SK-N-SH treated with all-trans-retinoic acid at 6 μM for 48 hours (cell line): ENCODE measurements at regions not wholly inside any gene's neighbourhood (a gene's known extent, or its start where the extent isn't known, plus 50 kb on each side); places are given as distances from the start of the nearest gene placed in this dataset.

ENCODE experiments used
- ATAC-seq: fragments of 200-7000 bp; cut with Tn5 transposase; 3 replicates; pipeline ENCODE4 v1.9.1; 2020; ENCODE audit warnings: mild to moderate bottlenecking, moderate library complexity
- ARNTL ChIP-seq: fragments of 450-650 bp; formaldehyde crosslinking; IDR thresholded peaks from 2 replicates; pipeline ENCODE4 v1.5.0; 2020; ENCODE audit warnings: low read depth, mild to moderate bottlenecking, moderate library complexity, borderline replicate concordance
- BACH2 ChIP-seq: fragments of 250-450 bp; sonication (Bioruptor Pico); IDR thresholded peaks from 2 replicates; pipeline ENCODE4 v1.9.0; 2021; ENCODE audit warnings: mild to moderate bottlenecking, borderline replicate concordance
- CREB5 ChIP-seq: fragments of 250-450 bp; sonication (Bioruptor Pico); IDR thresholded peaks from 2 replicates; pipeline ENCODE4 v1.5.1; 2020; ENCODE audit warnings: low read depth, mild to moderate bottlenecking, moderate library complexity
- CSRNP3 ChIP-seq: fragments of 250-450 bp; sonication (Bioruptor Pico); IDR thresholded peaks from 2 replicates; pipeline ENCODE4 v1.5.1; 2021; ENCODE audit warnings: mild to moderate bottlenecking, moderate library complexity
- ESRRG ChIP-seq: fragments of 250-450 bp; sonication (Bioruptor Pico); IDR thresholded peaks from 2 replicates; pipeline ENCODE4 v1.6.1; 2021; ENCODE audit warnings: mild to moderate bottlenecking
- GLIS3 ChIP-seq: fragments of 250-450 bp; sonication (Bioruptor Pico); IDR thresholded peaks from 2 replicates; pipeline ENCODE4 v1.5.0; 2020; ENCODE audit warnings: mild to moderate bottlenecking, moderate library complexity
- ISL1 ChIP-seq: fragments of 250-450 bp; sonication (Bioruptor Pico); IDR thresholded peaks from 2 replicates; pipeline ENCODE4 v2.1.2; 2022; ENCODE audit warnings: mild to moderate bottlenecking, moderate library complexity
- OSR1 ChIP-seq: fragments of 250-450 bp; sonication (Bioruptor Pico); IDR thresholded peaks from 2 replicates; pipeline ENCODE4 v1.8.0; 2022; ENCODE audit warnings: moderate library complexity, mild to moderate bottlenecking, inconsistent platforms
- PATZ1 ChIP-seq: fragments of 250-450 bp; sonication (Bioruptor Pico); IDR thresholded peaks from 2 replicates; pipeline ENCODE4 v1.8.0; 2020; ENCODE audit warnings: mild to moderate bottlenecking, moderate library complexity, borderline replicate concordance
- POU6F1 ChIP-seq: fragments of 250-450 bp; sonication (Bioruptor Pico); IDR thresholded peaks from 2 replicates; pipeline ENCODE4 v1.8.0; 2021; ENCODE audit warnings: low read depth, mild to moderate bottlenecking, moderate library complexity, borderline replicate concordance
- PPARA ChIP-seq: fragments of 250-450 bp; sonication (Bioruptor Pico); IDR thresholded peaks from 2 replicates; pipeline ENCODE4 v1.5.0; 2020; ENCODE audit warnings: mild to moderate bottlenecking, borderline replicate concordance
- RARB ChIP-seq: fragments of 250-450 bp; sonication (Bioruptor Pico); IDR thresholded peaks from 2 replicates; pipeline ENCODE4 v1.8.0; 2021; ENCODE audit warnings: mild to moderate bottlenecking, moderate library complexity
- SNAI2 ChIP-seq: fragments of 250-450 bp; sonication (Bioruptor Pico); IDR thresholded peaks from 2 replicates; pipeline ENCODE4 v1.5.0; 2020; ENCODE audit warnings: mild to moderate bottlenecking, moderate library complexity
- TCF4 ChIP-seq: fragments of 250-450 bp; sonication (Bioruptor Pico); IDR thresholded peaks from 2 replicates; pipeline ENCODE4 v1.8.0; 2021; ENCODE audit warnings: mild to moderate bottlenecking, moderate library complexity, borderline replicate concordance
- TOX ChIP-seq: fragments of 250-450 bp; sonication (Bioruptor Pico); IDR thresholded peaks from 2 replicates; pipeline ENCODE4 v1.8.0; 2021; ENCODE audit warnings: mild to moderate bottlenecking, moderate library complexity, borderline replicate concordance
- TSHZ2 ChIP-seq: fragments of 250-450 bp; sonication (Bioruptor Pico); IDR thresholded peaks from 2 replicates; pipeline ENCODE4 v1.5.0; 2020; ENCODE audit warnings: mild to moderate bottlenecking, moderate library complexity
- ZC3H10 ChIP-seq: fragments of 250-450 bp; sonication (Bioruptor Pico); IDR thresholded peaks from 2 replicates; pipeline ENCODE4 v1.5.1; 2021; ENCODE audit warnings: mild to moderate bottlenecking, moderate library complexity
- ZFP3 ChIP-seq: fragments of 250-450 bp; sonication (Bioruptor Pico); IDR thresholded peaks from 2 replicates; pipeline ENCODE4 v1.5.0; 2020; ENCODE audit warnings: mild to moderate bottlenecking, moderate library complexity
- ZFP30 ChIP-seq: fragments of 450-650 bp; formaldehyde crosslinking; IDR thresholded peaks from 2 replicates; pipeline ENCODE4 v1.5.0; 2022; ENCODE audit warnings: mild to moderate bottlenecking, moderate library complexity
- ZNF565 ChIP-seq: fragments of 450-650 bp; formaldehyde crosslinking; conservative IDR thresholded peaks from 2 replicates; pipeline ENCODE4 v1.5.0; 2020; ENCODE audit warnings: low read depth, mild to moderate bottlenecking, moderate library complexity
- ZNF70 ChIP-seq: fragments of 450-650 bp; formaldehyde crosslinking; IDR thresholded peaks from 2 replicates; pipeline ENCODE4 v1.5.0; 2020; ENCODE audit warnings: mild to moderate bottlenecking, moderate library complexity
- ZNF8 ChIP-seq: fragments of 450-650 bp; formaldehyde crosslinking; IDR thresholded peaks from 2 replicates; pipeline ENCODE4 v1.5.0; 2020; ENCODE audit warnings: mild to moderate bottlenecking, moderate library complexity

GRCh38 chr18:68431922-68432198, 283.0 kb downstream of the TMX3 start:
- no peak for TF ChIP-seq SNAI2 (CRISPR knock-in tag)
- no peak for TF ChIP-seq ZFP30 (CRISPR knock-in tag)
- TF ChIP-seq ZNF565 (CRISPR knock-in tag): no peak
- no peak for TF ChIP-seq PATZ1 (CRISPR knock-in tag)
- no peak for TF ChIP-seq ZFP3 (CRISPR knock-in tag)
- no peak for TF ChIP-seq RARB
- TF ChIP-seq, all 23 proteins: peak for 0
- ATAC-seq: no peak

GRCh38 chr18:68431111-68431921, 283.6 kb downstream of the TMX3 start:
- ATAC-seq: no peak
- no peak for TF ChIP-seq TCF4 (CRISPR knock-in tag)
- TF ChIP-seq CSRNP3 (CRISPR knock-in tag): no peak
- TF ChIP-seq ISL1 (CRISPR knock-in tag): no peak
- TF ChIP-seq GLIS3 (CRISPR knock-in tag): no peak
- TF ChIP-seq ZNF565 (CRISPR knock-in tag): no peak
- no peak for TF ChIP-seq ZC3H10
- no peak for TF ChIP-seq OSR1 (CRISPR knock-in tag)
- no peak for TF ChIP-seq ZNF8
- TF ChIP-seq ZNF70 (CRISPR knock-in tag): no peak
- no peak for TF ChIP-seq POU6F1 (CRISPR knock-in tag)
- TF ChIP-seq ARNTL (CRISPR knock-in tag): no peak
- no peak for TF ChIP-seq CREB5 (CRISPR knock-in tag)
- TF ChIP-seq PPARA (CRISPR knock-in tag): no peak
- TF ChIP-seq TOX (CRISPR knock-in tag): no peak
- TF ChIP-seq PATZ1 (CRISPR knock-in tag): no peak
- no peak for TF ChIP-seq ZFP30 (CRISPR knock-in tag)
- TF ChIP-seq, all 23 proteins: peak for 0

GRCh38 chr18:68429841-68430240, 285.1 kb downstream of the TMX3 start:
- TF ChIP-seq ZFP30 (CRISPR knock-in tag) (no peak), TOX (CRISPR knock-in tag) (no peak), BACH2 (no peak), ZNF8 (no peak), ZFP3 (CRISPR knock-in tag) (no peak), ISL1 (CRISPR knock-in tag) (no peak), OSR1 (CRISPR knock-in tag) (no peak), SNAI2 (CRISPR knock-in tag) (no peak), POU6F1 (CRISPR knock-in tag) (no peak), GLIS3 (CRISPR knock-in tag) (no peak), ZNF70 (CRISPR knock-in tag) (no peak), CSRNP3 (CRISPR knock-in tag) (no peak), ESRRG (CRISPR knock-in tag) (no peak), PPARA (CRISPR knock-in tag) (no peak), TSHZ2 (CRISPR knock-in tag) (no peak)
- ATAC-seq: no peak
